OCI-LY3 (cell line): ENCODE measurements at regions not wholly inside any gene's neighbourhood (a gene's known extent, or its start where the extent isn't known, plus 50 kb on each side); places are given as distances from the start of the nearest gene placed in this dataset.

Experiments used
- EZH2phosphoT487 ChIP-seq: fragments of 200-600 bp; shearing (Covaris generic); IDR thresholded peaks from 2 replicates; pipeline ENCODE4 v1.6.1; 2018; ENCODE audit warnings: antibody characterized with exemption, mixed run types, low read depth
- TF ChIP-seq, protein P1 (sequence below): fragments of 200-600, 300-600 bp; sonication (generic); IDR thresholded peaks from 2 replicates; pipeline ENCODE4 v1.5.1; 2014; ENCODE audit warnings: antibody characterized with exemption, low read length, low read depth

GRCh38 chr5:96487859-96488258 lies 54.8 kb upstream of the PCSK1 start:
- TF ChIP-seq, protein P1, sequence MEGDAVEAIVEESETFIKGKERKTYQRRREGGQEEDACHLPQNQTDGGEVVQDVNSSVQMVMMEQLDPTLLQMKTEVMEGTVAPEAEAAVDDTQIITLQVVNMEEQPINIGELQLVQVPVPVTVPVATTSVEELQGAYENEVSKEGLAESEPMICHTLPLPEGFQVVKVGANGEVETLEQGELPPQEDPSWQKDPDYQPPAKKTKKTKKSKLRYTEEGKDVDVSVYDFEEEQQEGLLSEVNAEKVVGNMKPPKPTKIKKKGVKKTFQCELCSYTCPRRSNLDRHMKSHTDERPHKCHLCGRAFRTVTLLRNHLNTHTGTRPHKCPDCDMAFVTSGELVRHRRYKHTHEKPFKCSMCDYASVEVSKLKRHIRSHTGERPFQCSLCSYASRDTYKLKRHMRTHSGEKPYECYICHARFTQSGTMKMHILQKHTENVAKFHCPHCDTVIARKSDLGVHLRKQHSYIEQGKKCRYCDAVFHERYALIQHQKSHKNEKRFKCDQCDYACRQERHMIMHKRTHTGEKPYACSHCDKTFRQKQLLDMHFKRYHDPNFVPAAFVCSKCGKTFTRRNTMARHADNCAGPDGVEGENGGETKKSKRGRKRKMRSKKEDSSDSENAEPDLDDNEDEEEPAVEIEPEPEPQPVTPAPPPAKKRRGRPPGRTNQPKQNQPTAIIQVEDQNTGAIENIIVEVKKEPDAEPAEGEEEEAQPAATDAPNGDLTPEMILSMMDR = no peak
- no peak for TF ChIP-seq EZH2phosphoT487
